HFFc6 (cell line): ENCODE measurements at regions not wholly inside any gene's neighbourhood (a gene's known extent, or its start where the extent isn't known, plus 50 kb on each side); places are given as distances from the start of the nearest gene placed in this dataset.

Experiments used
- DNase-seq: peaks from one replicate; pipeline ENCODE4 v3.0.0-alpha.2; 2018
- H3K27ac Mint-ChIP-seq: 2 replicates; pipeline ENCODE4 v1.8.0; 2020; ENCODE audit warnings: mild to moderate bottlenecking, mixed read lengths
- H3K27me3 Mint-ChIP-seq: 2 replicates; pipeline ENCODE4 v1.8.0; 2021; ENCODE audit warnings: mild to moderate bottlenecking, moderate library complexity, mixed read lengths; ENCODE audit not compliant: insufficient read depth
- H3K36me3 Mint-ChIP-seq: 2 replicates; pipeline ENCODE4 v1.8.0; 2021; ENCODE audit warnings: low read depth, mixed read lengths
- H3K4me1 Mint-ChIP-seq: 2 replicates; pipeline ENCODE4 v1.8.0; 2020; ENCODE audit warnings: low read depth, mixed read lengths
- H3K4me3 Mint-ChIP-seq: 2 replicates; pipeline ENCODE4 v1.8.0; 2020; ENCODE audit warnings: mild to moderate bottlenecking, moderate library complexity, mixed read lengths
- H3K9me3 Mint-ChIP-seq: 2 replicates; pipeline ENCODE4 v1.8.0; 2020; ENCODE audit warnings: mild to moderate bottlenecking, mixed read lengths
- TF ChIP-seq, protein P1 (sequence below): fragments of 200-600 bp; sonication (generic); IDR thresholded peaks from 2 replicates; pipeline ENCODE4 v1.5.0; 2021; ENCODE audit warnings: antibody characterized with exemption, mild to moderate bottlenecking

DNA sequence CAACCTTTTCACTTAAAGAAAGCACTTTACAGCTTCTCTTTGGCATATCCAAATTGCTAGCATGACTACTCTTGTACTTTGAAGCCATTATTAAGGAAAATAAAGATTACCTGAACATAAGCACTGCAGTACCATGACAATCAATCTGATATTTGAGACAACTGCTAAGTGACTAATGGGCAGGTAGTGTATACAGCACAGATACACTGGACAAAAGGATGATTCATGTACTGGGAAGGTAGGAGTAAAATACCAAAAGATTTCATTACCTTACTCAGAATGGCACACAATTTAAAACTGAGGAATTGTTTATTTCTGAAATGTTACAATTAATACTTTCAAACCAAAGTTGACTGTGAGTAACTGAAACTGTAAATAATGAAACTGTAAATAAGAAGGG is 1054.3 kb upstream of the TENM4 start:
- H3K27ac Mint-ChIP-seq: no peak overlapping the region
- no peaks in the 10 kb centered on the region for H3K4me1 Mint-ChIP-seq
- DNase-seq: no peak
- H3K36me3 Mint-ChIP-seq: no peaks in the 10 kb centered on the region
- no peaks in the 10 kb centered on the region; the same call in 1 of the 2 replicates for H3K27me3 Mint-ChIP-seq
- TF ChIP-seq, protein P1, sequence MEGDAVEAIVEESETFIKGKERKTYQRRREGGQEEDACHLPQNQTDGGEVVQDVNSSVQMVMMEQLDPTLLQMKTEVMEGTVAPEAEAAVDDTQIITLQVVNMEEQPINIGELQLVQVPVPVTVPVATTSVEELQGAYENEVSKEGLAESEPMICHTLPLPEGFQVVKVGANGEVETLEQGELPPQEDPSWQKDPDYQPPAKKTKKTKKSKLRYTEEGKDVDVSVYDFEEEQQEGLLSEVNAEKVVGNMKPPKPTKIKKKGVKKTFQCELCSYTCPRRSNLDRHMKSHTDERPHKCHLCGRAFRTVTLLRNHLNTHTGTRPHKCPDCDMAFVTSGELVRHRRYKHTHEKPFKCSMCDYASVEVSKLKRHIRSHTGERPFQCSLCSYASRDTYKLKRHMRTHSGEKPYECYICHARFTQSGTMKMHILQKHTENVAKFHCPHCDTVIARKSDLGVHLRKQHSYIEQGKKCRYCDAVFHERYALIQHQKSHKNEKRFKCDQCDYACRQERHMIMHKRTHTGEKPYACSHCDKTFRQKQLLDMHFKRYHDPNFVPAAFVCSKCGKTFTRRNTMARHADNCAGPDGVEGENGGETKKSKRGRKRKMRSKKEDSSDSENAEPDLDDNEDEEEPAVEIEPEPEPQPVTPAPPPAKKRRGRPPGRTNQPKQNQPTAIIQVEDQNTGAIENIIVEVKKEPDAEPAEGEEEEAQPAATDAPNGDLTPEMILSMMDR: no peak
- peaks cover 25% of the 10 kb centered on the region for H3K9me3 Mint-ChIP-seq
- H3K4me3 Mint-ChIP-seq: no peak overlapping the region

DNA sequence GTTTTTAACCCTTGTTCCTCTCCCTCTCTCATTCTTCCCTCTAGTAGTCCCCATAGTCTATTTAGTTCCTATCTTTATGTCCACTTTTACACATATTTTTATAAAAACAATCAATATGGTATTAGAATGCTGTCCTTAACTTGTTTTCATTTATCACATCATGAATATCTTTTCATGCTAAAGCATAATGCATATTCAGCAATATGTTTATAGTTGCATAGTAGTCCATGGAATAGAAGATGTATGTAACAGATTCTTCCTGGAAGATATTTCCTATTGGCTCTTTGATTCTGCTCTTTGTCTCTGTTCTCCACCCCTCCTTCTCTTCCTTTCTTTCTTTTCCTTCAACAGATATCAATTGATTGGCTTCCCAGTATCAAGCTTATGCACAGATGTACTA is 1047.1 kb upstream of the TENM4 start:
- Mint-ChIP-seq H3K4me3 (no peak overlapping the region), H3K36me3 (no peaks in the 10 kb centered on the region), H3K9me3 (peaks cover 37% of the 10 kb centered on the region), H3K4me1 (no peaks in the 10 kb centered on the region), H3K27me3 (no peaks in the 10 kb centered on the region), H3K27ac (no peak overlapping the region)
- TF ChIP-seq, protein P1: no peak
- DNase-seq: no peak

DNA sequence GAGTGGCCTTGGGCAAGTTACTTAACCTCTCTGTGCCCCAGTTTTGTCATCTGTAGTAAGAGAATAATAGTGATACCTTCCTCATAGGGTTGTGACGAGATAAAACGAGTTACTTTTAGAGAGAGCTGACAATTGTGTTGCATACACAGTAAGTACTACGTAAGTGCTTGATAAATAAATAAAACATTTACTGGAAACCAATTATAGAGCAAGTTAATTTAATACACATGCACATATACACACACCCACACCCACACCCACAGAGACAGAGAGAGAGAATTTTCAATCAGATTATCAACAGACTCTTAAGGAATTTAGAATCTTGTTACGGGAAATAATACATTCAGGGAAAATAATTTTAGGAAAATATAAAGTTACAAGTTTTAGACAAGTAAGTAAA is 1045.8 kb upstream of the TENM4 start:
- TF ChIP-seq, protein P1: no peak
- no peak overlapping the region for H3K4me3 Mint-ChIP-seq
- no peaks in the 10 kb centered on the region for H3K36me3 Mint-ChIP-seq
- no peak for DNase-seq
- H3K4me1 Mint-ChIP-seq: no peaks in the 10 kb centered on the region
- no peaks in the 10 kb centered on the region for H3K27me3 Mint-ChIP-seq
- H3K9me3 Mint-ChIP-seq: peaks cover 42% of the 10 kb centered on the region
- no peak overlapping the region for H3K27ac Mint-ChIP-seq

DNA sequence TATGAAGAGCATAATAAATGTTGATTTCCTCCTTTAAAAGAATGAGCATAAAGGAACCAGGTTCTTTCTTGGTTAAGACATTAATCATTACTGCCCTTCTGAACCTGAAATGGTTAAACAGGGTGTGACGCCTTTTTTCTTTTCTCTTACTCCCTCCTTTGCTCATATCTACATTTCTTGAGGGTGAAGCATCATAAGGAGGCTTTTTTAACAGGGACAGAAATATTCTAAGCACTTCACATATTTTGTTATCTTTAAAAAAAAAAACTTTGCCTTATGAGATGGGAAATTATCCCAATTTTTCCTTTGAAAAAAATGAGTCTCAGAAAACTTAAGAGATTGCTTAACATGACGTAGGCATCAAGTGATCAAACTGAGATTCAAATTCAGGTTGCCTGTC is 1036.3 kb upstream of the TENM4 start:
- no peak overlapping the region for H3K4me3 Mint-ChIP-seq
- no peak overlapping the region for H3K27ac Mint-ChIP-seq
- H3K9me3 Mint-ChIP-seq: peaks cover 45% of the 10 kb centered on the region
- peaks cover 2% of the 10 kb centered on the region; the same call in 1 of the 2 replicates for H3K27me3 Mint-ChIP-seq
- H3K36me3 Mint-ChIP-seq: no peaks in the 10 kb centered on the region
- no peaks in the 10 kb centered on the region for H3K4me1 Mint-ChIP-seq
- TF ChIP-seq, protein P1: no peak
- no peak for DNase-seq

DNA sequence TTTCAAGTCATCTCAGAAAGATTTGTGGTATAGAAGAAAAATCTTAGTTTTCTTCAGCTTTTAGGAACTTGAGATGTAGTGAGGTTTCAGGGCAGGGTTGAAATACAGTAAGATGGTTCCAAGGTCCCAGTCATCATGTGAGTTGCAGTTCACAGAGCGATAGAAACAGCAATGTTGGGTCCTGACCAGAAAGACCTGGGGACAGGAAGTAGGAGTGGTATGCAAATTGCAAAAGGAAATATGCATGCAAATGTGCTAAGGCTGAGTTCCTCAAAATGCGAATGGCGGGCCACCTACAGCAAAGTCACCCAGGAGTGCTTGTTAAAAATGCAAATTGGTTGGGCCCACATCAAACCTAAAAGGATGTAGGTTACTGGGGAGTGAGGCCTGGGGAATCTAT is 1032.7 kb upstream of the TENM4 start:
- no peak for DNase-seq
- H3K27ac Mint-ChIP-seq: no peak overlapping the region
- H3K27me3 Mint-ChIP-seq: peaks cover 2% of the 10 kb centered on the region; the same call in 1 of the 2 replicates
- no peaks in the 10 kb centered on the region for H3K4me1 Mint-ChIP-seq
- peaks cover 36% of the 10 kb centered on the region for H3K9me3 Mint-ChIP-seq
- H3K4me3 Mint-ChIP-seq: no peak overlapping the region
- TF ChIP-seq, protein P1: no peak
- no peaks in the 10 kb centered on the region for H3K36me3 Mint-ChIP-seq

DNA sequence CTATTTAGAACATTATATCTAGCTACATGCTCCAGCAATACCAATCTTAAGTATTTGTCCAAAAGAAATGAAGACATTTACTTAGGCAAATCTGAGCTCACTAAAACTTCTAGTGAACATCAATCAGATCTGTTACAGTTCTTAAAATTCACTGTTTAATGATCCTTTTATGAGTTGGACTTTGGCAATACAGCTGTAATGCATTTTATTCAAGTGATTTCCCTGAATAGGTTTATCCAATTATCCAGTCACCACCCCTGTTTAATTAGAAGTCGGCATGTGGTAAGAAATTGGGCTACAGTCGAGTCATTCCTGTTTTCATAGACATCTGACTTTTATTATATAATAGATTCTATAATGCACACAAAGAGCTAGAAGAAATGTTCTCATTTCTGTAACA is 1029.0 kb upstream of the TENM4 start:
- Mint-ChIP-seq H3K4me1 (no peaks in the 10 kb centered on the region), H3K9me3 (peaks cover 38% of the 10 kb centered on the region), H3K27me3 (peaks cover 2% of the 10 kb centered on the region; the same call in 1 of the 2 replicates), H3K27ac (no peak overlapping the region), H3K36me3 (no peaks in the 10 kb centered on the region), H3K4me3 (no peak overlapping the region)
- no peak for DNase-seq
- TF ChIP-seq, protein P1: no peak
